Astrocyte of the cerebellum (primary cell): ENCODE measurements at regions not wholly inside any gene's neighbourhood (a gene's known extent, or its start where the extent isn't known, plus 50 kb on each side); places are given as distances from the start of the nearest gene placed in this dataset.

ENCODE experiments used
- DNase-seq: peaks from one replicate; pipeline ENCODE4 v3.0.0-alpha.2; 2011; ENCODE audit warnings: low read depth
- H3K4me3 ChIP-seq: 2 replicates; pipeline ENCODE4 v1.5.1; 2011; ENCODE audit warnings: mild to moderate bottlenecking, low read depth, low read length, moderate library complexity
- in situ Hi-C: cut with HindIII; loops from 2 replicates; pipeline ENCODE4 v1.10.0; 2017; ENCODE audit warnings: low sequenced_read_pairs
- TF ChIP-seq, protein P1 (sequence below): IDR thresholded peaks from 2 replicates; pipeline ENCODE4 v1.5.1; 2012; ENCODE audit warnings: low read length, low read depth, moderate library complexity, mild to moderate bottlenecking; ENCODE audit errors: missing control alignments

GRCh38 chr1:36613721-36614120, 131.0 kb upstream of the CSF3R start:
- TF ChIP-seq, protein P1, sequence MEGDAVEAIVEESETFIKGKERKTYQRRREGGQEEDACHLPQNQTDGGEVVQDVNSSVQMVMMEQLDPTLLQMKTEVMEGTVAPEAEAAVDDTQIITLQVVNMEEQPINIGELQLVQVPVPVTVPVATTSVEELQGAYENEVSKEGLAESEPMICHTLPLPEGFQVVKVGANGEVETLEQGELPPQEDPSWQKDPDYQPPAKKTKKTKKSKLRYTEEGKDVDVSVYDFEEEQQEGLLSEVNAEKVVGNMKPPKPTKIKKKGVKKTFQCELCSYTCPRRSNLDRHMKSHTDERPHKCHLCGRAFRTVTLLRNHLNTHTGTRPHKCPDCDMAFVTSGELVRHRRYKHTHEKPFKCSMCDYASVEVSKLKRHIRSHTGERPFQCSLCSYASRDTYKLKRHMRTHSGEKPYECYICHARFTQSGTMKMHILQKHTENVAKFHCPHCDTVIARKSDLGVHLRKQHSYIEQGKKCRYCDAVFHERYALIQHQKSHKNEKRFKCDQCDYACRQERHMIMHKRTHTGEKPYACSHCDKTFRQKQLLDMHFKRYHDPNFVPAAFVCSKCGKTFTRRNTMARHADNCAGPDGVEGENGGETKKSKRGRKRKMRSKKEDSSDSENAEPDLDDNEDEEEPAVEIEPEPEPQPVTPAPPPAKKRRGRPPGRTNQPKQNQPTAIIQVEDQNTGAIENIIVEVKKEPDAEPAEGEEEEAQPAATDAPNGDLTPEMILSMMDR: no peak
- in situ Hi-C loops: no loop called here
- no peak for DNase-seq
- no peak overlapping the region for H3K4me3 ChIP-seq

- TF ChIP-seq, protein P1: no peak
- no peak overlapping the region for H3K4me3 ChIP-seq
- DNase-seq: no peak
- in situ Hi-C loops: no loop called here
Observed at GRCh38 chr1:36612881-36613280, 130.2 kb upstream of the CSF3R start.

DNA sequence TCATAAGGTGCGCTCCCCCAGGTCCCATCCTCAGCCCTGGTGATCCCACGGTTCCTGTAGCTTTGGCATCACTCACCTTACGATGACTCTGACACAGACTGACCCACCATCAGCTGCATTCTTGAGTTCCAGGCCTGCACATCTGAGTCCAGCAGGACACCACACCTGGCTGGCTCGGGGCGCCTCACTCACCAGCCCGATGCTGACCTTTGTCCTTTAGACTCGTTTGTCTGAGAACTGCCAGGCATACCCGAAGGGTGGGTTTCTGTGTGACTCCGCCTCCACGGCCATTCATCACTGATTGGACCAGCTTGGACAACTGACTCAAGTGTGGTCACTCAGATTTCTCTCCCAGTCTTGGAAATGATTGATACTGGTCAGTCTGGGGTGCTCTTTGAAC, 129.4 kb upstream of the CSF3R start:
- TF ChIP-seq, protein P1: no peak
- no peak overlapping the region for H3K4me3 ChIP-seq
- DNase-seq: no peak
- in situ Hi-C loops: no loop called here

- peak; percentile 5 for DNase-seq
- no peak overlapping the region for H3K4me3 ChIP-seq
- TF ChIP-seq, protein P1: peak; percentile 50
- in situ Hi-C loops: no loop called here
Observed at GRCh38 chr1:36609241-36610027, 126.7 kb upstream of the CSF3R start.

DNA sequence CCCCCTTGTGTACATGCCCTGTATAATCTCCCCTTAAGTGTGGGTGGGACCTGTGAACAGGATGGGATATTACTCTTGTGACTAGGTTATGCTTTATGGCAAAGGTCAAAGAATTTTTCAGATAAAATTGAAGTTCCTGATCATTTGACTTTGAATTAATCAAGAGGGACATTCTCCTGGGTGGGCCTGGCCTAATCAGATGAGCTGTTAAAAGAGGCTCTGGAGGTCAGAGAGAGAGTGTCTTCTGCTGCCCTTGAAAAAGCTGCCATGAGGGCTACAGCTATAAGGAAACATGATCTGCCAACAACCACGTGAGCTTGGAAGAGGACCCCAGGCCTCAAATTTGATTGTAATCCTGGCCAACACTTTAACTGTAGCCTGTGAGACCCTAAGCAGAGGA, 125.6 kb upstream of the CSF3R start:
- no peak overlapping the region for H3K4me3 ChIP-seq
- no peak for DNase-seq
- TF ChIP-seq, protein P1: no peak
- in situ Hi-C loops: no loop called here

GRCh38 chr1:36607263-36607651, 124.5 kb upstream of the CSF3R start:
- no peak for DNase-seq
- TF ChIP-seq, protein P1: no peak
- in situ Hi-C loops: no loop called here
- H3K4me3 ChIP-seq: no peak overlapping the region
